ENCODE measurements at regions not wholly inside any gene's neighbourhood (a gene's known extent, or its start where the extent isn't known, plus 50 kb on each side); places are given as distances from the start of the nearest gene placed in this dataset.
"Not testable (repeated sequence)": the region's sequence is repeated elsewhere in the genome, so short reads cannot be mapped to it uniquely, and the experiment has no call there.

DNA sequence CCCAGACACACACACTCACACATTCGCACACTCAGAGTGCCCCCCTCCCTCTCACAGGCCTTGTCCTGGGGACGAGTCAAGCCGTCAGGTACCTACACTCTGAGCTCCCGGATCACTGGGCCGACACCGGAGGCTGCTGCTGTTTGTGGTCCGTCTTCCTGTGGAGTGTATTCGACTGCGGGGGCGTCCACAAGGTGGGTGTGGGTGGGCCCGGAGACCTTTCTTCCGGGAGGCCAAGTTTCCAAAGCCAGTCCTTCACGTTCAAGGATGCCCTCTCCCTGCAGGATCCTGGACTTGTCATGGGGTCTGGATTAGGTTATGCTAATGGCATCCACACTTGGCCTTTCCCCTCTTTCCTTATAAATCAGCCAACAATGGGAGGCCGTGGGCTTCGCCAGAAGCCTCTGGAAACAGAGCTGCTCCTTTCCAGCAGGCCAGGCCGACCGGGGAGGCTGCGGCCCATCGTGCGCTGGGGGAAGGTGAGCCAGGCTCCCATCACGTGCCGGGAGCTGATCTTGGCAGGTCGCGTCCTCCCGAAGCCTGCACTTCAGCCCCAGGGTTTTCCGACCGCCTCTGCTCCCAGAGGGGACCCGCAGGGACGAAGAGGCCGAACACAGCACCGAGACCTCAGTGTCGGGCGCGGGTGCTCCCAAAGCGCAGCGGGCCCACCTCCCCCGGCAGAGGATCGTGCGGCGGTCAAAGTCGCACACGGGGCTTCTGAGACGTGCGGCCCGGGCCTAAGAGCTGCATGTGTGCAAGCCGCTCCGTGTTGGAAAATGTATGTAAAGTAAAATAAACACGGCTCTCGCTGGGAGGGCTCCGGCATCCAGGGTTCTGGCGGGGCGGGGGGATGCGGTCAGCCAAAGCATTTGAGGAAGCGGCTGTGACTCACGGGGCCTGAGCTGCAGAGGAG lies 196.5 kb upstream of the ZNF469 start:
- peak; percentile 32 for DNase-seq (ENCODE audit: low read depth, low spot score)

DNA sequence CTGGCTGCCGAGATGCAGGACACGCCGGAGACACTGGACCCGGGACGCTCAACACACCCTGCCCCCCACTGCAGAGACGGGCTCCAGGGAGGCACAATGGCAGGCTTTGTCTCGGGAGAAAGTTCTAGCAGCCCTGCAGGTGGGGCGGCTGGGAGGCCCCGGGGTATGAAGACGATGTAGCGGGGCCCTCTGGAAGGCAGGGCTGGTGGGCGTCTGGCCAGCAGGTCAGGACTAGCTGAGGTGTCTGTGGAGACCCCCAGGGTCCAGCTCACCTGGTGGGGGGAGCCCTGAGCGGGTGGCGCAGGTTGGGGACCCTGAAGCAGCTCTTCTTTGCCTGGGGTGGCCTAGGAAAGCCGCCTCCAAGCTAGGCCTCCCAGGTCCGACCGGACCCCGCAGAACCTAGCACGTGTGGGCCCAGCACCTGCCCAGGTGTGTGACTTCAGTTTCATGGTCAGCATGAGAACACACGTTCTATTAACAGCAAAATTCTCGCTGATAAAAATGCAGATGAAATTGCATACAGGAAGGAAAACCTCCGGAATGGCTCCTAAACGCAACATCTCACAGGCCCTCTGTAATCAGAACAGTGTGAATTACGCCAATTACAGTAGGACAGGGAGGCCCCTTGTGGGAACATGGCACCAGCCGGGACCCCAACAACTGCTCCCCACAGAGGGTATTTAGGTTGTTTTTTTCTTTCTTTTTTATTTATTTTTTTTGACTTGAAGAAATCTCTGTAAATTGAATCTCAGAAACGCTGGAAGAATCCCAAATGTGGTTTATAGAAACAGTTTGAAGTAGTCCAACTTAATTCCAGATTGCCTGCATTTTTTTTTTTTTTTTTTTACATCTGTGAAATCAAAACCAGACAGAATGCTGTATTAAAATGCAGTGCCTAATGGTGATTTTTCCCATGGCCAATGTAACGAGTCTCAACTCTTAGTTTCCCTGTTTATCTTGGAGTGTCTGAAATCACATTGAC lies 195.6 kb upstream of the ZNF469 start:
- DNase-seq (ENCODE audit: low read depth, low spot score): not testable (repeated sequence)

DNA sequence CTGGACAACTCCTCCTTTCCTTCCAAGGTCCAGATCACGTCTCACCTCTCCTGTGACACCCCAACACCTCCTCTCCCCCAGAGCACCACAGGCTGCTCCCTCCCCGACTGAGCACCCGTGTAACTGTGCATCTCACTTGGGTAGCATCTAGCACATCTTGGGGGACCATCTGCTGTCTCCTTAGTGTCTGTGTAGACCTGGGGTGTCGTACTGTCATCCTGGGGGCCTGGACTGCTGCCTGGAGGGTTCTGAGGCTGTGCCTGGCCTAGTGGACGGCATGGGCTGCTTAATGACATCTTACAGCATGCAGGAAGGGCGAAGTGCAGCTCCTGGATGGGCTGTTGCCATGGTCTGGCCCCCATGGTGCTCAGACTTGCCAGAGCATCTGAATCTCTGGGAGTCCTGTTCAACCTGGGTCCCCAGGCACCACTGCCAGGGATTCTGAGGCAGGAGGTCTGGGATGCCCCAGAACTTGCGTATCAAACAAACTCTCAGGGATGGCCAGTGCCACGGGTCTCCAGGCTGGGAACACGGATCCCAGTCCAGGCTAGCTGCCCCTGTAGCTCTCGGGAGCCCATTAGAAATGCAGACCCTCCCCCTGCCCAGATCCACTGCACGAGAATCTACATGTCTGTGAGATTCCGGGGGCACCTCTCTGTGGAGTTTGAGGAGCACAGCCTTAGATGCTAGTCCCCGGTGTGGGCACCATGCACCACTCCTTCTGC lies 194.4 kb upstream of the ZNF469 start:
- DNase-seq (ENCODE audit: low read depth, low spot score): not testable (repeated sequence)

DNA sequence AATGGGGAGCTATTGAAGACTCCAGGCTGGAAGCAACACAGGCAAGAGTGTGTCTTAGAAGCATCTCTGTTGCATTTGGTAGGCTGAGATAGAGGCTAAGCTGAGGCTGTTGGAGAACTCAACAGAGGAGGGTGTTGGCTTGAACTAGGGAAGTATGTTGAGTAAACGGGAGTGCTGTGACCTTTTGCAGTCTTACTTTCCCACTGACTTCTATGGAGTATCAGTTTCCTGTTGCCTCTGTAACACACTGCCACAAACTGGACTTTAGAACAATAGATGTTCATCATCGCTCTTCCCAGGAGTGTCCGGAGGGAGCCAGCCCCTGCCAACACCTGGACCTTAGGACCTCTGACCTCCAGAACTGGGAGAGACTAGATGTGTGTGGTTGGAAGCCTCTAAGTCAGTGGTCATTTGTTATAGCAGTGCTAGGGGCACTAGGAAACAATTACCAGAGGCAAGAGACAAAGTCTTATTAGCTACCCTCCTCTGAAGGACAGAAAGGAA lies 192.1 kb upstream of the ZNF469 start:
- DNase-seq (ENCODE audit: low read depth, low spot score): not testable (repeated sequence)

DNA sequence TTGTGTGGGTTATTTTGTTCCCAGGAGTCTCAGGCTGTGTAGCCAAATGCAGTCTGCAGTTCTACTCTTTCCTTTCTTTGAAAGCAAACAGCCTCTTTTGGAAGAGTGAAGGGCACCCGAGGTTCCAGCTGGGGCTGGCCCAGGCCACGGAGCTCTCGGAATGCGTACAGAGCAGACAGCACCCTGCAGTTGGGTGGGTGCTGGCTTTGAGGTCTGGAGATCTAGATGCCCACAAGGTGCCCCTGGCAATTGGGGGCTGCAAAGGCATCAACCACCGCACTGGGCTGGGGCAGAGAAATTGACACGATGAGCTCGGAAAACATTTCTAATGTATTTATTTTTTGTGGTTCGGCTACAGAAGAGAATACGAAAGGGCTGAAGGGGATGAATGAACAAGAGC lies 191.6 kb upstream of the ZNF469 start:
- DNase-seq (ENCODE audit: low read depth, low spot score): not testable (repeated sequence)

DNA sequence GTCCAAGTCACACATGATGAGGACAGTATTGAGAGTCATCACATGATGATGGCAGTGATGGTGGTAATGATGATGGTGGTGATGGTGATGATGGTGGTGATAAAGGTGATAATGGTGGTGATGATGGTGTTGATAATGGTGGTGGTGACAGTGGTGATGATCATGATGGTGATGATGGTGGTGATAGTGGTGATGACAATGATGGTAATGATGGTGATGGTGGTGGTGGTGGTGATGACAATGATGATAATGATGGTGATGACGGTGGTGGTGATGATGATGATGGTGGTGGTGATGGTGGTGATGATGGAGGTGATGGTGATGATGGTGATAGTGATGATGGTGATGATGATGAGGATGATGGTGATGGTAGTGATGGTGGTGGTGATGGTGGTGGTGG lies 190.2 kb upstream of the ZNF469 start:
- no peak for DNase-seq (ENCODE audit: low read depth, low spot score)

DNA sequence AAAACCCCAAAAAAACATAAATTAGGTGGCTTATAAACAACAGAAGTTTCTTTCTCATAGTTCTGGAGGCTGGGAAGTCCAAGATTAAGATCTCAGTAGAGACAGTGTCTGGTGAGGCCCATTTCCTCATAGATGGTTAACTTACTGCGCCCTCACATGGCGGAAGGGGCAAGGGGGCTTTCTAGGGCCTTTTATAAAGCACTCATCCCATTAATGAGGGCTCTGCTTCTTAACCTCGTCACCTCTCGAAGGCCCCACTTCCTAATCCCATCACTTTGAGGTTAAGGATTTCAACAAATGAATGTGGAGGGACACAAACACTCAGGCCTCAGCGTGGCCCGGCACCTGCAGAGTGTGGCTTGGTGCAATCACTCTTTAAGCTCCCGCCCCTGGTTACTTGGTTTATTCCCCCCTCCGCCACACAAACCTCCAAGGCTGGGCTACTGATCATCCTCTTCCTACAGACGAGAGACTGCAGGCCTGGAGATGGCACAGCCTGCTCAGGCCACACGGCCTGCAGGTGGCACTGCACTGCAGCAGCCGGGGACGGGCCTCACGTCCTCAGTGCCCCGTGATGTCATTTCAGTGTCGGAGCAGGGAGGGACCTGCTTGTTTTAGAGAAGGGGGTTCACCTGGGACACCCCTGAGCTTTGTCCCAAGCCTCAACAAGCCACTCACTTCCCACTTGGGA lies 188.9 kb upstream of the ZNF469 start:
- DNase-seq (ENCODE audit: low read depth, low spot score): peak; percentile 81

DNA sequence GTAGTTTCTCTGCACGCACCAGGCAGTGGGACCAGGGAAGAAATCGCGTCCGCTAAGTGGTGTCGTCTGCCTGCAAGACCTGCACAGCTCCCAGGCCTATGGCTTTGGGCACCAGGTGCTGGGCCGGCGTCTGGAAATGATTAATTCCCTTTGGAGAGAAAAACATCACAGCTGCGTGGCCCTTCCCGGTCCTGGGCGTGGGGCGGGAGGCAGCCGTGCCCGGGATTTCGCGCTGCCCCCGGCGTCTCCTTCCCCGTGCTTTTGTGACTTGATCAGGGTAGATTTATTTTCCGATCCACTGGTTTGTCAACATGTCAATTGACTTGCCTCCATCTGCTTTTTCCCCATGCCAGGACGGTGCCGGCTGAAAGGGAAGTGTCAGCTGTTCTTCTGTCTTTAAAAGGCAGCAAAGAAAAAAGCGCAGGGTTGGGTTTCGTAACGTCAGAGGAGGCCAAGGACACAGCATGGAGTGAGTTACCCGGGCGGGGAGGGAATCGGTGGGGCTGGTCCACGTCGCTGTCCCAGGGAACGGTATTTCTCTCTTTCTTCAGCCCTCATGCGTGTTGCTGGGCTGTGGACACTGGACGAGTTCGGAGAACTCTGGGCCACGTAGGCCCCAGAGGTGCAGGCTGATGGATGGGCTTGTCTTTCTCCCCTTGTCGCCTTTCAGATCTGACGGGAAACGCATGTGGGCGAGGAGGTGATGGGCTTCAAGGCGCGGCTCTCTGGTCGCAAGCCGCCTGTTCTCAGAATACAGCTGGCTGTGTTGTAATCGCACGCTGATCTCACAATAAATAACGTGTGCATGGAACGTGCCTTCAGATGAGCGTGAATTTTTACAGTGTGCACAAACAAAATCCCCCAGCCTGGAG lies 188.1 kb upstream of the ZNF469 start:
- no peak for DNase-seq (ENCODE audit: low read depth, low spot score)

DNA sequence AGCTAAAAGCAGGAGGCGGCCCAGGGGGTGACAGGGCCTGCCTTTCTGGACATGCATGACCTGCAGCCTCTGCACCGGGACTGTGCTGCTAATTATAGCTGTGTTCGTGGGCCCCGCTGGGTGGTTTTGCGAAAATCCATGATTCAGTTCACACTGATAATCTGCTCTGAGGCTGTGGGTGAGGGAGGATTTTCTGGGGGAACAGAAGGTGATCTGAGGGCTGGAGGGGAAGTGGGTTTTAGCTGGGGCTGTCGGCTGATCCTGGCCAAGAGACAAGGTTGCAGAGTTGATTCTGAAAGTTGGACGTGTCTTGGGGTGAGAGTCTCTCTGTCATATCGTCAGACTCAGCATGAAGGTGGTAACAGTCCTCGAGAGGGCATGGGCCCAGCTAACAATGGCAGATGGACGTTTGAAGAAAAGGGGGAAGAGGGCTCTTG lies 187.5 kb upstream of the ZNF469 start:
- DNase-seq (ENCODE audit: low read depth, low spot score): no peak

DNA sequence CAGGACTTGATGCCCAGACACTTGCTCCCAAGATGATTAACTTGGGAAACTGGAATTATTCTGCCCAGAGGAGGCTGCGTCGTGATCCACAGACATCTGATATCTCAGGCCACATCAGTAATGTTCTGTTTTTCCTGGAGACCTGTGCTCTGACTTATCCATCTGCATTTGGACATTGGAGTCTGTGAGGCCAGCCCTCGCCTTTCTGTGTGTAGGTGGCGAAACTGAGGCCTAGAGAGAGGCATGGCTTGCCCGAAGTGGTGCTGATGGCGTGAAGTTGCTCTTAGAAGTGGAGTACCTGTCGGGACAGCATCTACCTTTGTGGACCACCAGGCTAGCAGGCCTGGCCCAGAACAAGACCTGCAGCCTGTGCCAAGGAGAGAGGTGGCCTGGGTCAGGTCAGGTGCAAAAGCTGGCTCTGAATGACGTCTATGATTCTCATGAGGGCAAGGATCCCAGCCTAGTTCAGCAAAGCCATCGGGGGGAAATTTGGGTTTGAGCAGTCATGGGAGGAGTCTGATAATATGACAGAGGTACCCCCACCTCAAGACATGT lies 186.8 kb upstream of the ZNF469 start:
- DNase-seq (ENCODE audit: low read depth, low spot score): no peak

DNA sequence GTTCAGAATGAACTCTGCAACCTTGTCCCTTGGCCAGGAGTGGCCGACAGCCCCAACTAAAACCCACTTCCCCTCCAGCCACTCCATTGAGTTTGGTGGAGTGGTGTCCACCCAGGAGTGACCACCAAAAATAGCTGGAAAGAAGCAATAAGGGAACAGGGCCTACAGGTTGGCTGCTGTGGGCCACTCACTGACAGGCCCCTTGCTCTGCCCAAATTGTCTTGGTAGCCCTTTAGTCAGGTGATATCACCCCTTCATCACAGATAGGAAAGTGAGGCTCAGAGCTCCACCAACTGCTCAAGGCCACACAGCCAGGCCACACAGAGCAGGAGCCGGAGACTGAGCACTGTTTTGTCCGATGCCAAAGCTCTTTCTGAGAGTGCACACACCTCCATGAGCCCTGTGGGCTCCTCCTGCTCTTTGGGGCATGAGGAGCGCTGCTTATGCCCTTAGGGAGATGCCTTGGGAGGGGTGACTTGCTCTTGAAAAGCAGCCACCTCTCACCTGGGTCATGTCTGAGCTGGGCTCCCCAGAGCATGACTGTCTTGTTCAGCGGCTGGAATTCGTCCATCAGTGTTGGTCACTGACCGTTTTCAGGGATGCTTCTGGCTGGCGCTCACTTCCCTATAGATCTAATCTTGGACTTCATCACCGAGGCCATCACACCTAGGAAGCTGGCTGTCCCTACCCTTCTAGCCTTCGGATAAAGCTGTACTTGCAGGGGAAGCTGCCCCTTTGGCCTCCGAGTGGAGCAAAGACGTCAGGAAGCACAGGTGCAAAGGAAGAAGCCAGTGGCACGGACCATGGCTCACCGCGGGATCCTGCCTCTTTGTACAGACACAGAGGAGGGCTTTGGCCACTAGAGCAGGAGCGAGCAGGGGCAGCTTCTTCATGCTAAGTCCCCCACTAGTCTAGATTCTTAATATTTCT lies 186.0 kb upstream of the ZNF469 start:
- no peak for DNase-seq (ENCODE audit: low read depth, low spot score)

DNA sequence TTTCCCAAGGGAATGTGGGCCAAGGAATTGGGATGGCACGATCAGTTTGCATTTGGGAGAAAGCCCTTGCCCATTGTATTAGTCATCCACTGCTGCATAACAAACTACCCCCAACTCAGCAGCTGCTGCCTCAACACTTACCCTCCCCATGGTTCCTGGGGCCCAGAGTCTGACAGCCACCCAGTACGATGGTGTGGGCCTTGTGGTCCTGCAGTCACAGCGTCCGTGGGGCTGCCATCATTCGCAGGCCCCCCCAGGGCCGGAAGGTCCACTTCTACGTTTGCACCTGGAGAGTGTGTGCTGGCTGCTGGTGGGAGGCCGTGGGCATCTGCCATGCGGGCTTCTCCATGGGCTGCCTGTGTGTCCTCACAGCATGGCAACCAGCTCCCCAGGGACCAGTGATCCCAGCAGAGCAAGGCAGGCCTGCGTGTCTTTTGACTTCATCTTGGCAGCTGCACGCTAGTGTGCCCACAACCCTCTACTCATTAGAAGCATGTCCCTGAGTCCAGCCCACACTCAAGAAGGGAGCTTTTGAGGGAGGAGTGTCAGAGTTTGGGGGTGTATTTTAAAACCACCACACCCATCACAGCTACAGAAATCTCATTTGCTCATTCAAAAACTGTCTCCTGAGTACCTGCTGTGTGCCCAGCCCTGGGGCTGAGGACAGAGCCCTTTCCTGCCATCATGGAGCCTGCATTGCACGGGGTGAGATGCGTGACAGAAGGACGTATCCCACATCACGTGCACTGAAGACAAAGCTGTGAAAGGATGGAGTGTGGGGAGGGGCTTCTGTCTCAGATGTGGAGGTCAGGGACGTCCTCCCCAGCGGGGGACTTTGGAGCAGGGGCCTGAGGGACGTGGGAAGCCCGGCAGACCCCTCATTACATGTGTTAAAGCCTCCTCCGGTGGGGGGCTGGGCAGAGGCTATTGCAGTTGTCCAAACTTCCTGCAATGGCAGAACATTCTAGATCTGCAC lies 185.0 kb upstream of the ZNF469 start:
- DNase-seq (ENCODE audit: low read depth, low spot score): no peak

DNA sequence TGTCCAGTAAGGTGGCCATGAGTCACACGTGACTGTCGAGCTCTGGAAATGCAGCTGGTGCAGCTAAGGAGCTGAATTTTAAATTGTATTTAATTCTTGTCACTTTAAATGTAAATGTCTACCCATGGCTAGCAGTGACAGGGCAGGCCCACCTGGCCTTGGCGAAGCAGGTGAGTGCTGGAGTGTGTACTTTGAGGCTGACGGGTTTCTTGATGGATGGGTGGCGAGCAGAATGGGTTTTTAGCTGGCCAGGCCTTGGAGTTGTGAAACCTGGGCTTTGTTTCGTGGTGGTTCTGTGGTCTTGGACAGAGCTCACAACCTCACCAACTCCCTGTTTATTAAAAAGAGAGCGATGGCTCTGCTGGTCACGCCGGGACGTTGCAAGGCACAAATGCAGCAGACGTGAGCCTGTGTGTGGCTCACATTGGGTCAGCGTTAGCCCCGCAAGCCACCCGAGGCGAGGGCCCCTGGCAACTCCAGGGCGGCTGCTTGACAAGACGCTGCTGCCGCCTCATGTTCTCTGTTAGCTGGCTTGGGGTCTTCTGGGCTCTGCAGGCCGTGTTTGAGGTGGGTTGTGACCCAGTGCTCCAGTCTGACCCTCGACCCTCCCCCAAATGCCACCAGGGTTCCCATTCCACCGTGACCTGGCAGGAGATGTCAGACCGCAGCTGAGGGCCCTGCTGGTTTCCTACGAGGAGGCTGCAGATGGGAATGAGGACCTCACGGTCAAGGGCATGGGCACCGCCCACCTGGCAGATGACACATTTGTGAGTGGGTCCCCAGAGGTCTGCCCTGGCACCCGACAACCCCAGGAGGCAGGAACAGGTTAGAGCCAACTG lies 184.1 kb upstream of the ZNF469 start:
- DNase-seq (ENCODE audit: low read depth, low spot score): not testable (repeated sequence)

DNA sequence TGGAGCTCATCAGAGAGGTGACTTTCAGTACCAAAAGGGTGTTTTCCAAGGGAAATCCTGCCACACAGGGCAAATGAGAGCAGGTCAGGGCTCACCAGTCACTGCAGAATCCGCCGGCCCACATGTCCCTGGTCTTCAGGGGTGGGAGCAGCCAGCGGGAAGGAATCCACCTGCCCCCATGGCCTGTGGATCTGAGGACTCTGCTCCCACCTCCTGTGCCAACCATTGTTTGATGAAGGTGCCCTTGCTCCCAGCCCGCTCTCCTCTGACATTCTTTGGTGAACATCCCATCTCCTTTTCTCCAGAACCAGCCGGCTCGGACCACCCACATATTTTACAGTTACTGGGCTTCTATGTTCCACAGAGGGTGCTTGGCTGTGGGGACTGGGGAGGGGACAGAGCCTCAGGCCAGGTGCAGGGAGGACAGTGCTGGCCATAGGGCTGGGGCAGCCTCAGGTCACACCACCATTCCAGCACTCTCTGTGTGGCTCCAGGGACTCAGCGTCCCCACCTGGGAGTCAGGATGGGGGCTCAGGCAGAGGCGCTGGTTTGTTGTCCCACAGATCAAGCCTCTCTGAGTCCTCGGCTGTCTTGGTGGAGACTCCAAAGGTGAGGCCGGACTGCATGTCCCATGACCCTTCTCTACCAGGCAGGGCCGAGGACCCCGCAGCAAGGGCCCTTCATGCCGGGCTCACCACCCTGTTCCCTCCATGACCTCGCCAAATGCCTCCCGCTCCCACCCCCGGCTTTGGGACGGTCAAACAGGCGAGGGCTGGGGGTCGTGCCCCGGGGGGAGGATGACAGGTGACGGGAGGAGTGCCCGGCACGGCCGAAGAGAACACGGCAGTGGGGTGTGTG lies 183.2 kb upstream of the ZNF469 start:
- not testable (repeated sequence) for DNase-seq (ENCODE audit: low read depth, low spot score)
